HCT116 (cell line): ENCODE measurements at regions not wholly inside any gene's neighbourhood (a gene's known extent, or its start where the extent isn't known, plus 50 kb on each side); places are given as distances from the start of the nearest gene placed in this dataset.
A peak's percentile ranks its signal among the peaks of the same experiment; 100 is the strongest.

ENCODE experiments used
- ATAC-seq: fragments of 200-7000 bp; cut with Tn5 transposase; 2 replicates; pipeline ENCODE4 v1.9.1; 2020; ENCODE audit warnings: mild to moderate bottlenecking, moderate library complexity
- BruUV-seq: library from RNA; stranded (reverse); fragments of 400-500 nt; replicated peaks from 2 replicates; lab custom pipeline; 2021; lab: Mats Ljungman, UMichigan
- CTCF ChIA-PET: fragments of 300-600 bp; sonication (Branson Sonifier 250); formaldehyde crosslinking; loops from one replicate; lab custom pipeline; 2021; ENCODE audit warnings: antibody characterized with exemption; lab: Charles Lee
- POLR2A ChIA-PET: fragments of 300-600, 350-600 bp; sonication (Branson Sonifier 250); formaldehyde crosslinking; loops from one replicate; lab custom pipeline; 2021; ENCODE audit warnings: antibody characterized with exemption; lab: Charles Lee
- RAD21 ChIA-PET, 2 experiments: fragments of 300-600 bp; sonication (Branson Sonifier 250); formaldehyde crosslinking; loops; one replicate each; lab custom pipeline; 2023; ENCODE audit warnings: low total read pairs in 2 of 2; ENCODE audit not compliant: uncharacterized antibody in 2 of 2, unreplicated experiment in 2 of 2, low non-redundant PET in 1 of 2; lab: Charles Lee
- DNase-seq: peaks from one replicate; pipeline ENCODE4 v3.0.0-alpha.2; 2010; ENCODE audit warnings: low read depth, low spot score
- H2AFZ ChIP-seq: fragments of 200-600 bp; shearing (Covaris generic), sonication (generic); 2 replicates; pipeline ENCODE4 v1.6.1; 2017; ENCODE audit warnings: low read depth, mixed run types, mixed read lengths, antibody characterized with exemption, low read length; ENCODE audit not compliant: poor library complexity, severe bottlenecking
- H3K27ac ChIP-seq: 2 replicates; pipeline ENCODE4 v1.5.1; 2012; ENCODE audit warnings: low read depth, low read length
- H3K27me3 ChIP-seq: fragments of 200-600 bp; sonication (generic); 2 replicates; pipeline ENCODE4 v1.6.1; 2016; ENCODE audit warnings: mixed run types, low read length, mixed read lengths; ENCODE audit not compliant: insufficient read depth
- H3K36me3 ChIP-seq, 2 experiments: fragments of 200-500 bp in 1 of 2; fragments of 200-600 bp in 1 of 2; sonication (Bioruptor generic) in 1 of 2; sonication (generic) in 1 of 2; 2 replicates each; pipeline versions ENCODE4 v1.5.1 to v1.6.1; 2014 to 2016; ENCODE audit warnings: low read length in 2 of 2, inconsistent platforms in 1 of 2, mixed read lengths in 1 of 2, mixed run types in 1 of 2; ENCODE audit not compliant: insufficient read depth in 2 of 2, control insufficient read depth in 1 of 2
- H3K4me1 ChIP-seq, 2 experiments: fragments of 200-600 bp in 1 of 2; sonication (generic) in 1 of 2; 2 replicates each; pipeline versions ENCODE4 v1.5.1 to v1.6.1; 2012 to 2017; ENCODE audit warnings: low read length in 2 of 2, inconsistent platforms in 1 of 2, mild to moderate bottlenecking in 1 of 2, mixed read lengths in 1 of 2, mixed run types in 1 of 2, moderate library complexity in 1 of 2; ENCODE audit not compliant: insufficient read depth in 2 of 2, control insufficient read depth in 1 of 2
- H3K4me2 ChIP-seq: fragments of 200-600 bp; sonication (generic); 2 replicates; pipeline ENCODE4 v1.6.1; 2017; ENCODE audit warnings: mixed run types, low read length, mixed read lengths
- H3K4me3 ChIP-seq, 2 experiments: fragments of 200-600 bp in 1 of 2; sonication (generic) in 1 of 2; replicated peaks in 1 of 2; 2 replicates each; pipeline ENCODE4 v1.5.1; 2011 to 2016; ENCODE audit warnings: low read length in 2 of 2, control low read depth in 1 of 2, low read depth in 1 of 2, mild to moderate bottlenecking in 1 of 2, mixed read lengths in 1 of 2, mixed run types in 1 of 2
- H3K79me2 ChIP-seq: fragments of 200-600 bp; sonication (generic); 2 replicates; pipeline ENCODE4 v1.6.1; 2017; ENCODE audit warnings: mild to moderate bottlenecking, mixed run types, low read length, moderate library complexity, mixed read lengths; ENCODE audit not compliant: insufficient read depth
- H3K9ac ChIP-seq: fragments of 200-600 bp; sonication (generic); 2 replicates; pipeline ENCODE4 v1.6.1; 2016; ENCODE audit warnings: low read length, mixed read lengths
- H3K9me2 ChIP-seq: fragments of 200-600 bp; sonication (generic), shearing (Covaris generic); 2 replicates; pipeline ENCODE4 v1.6.1; 2017; ENCODE audit warnings: mixed run types, mild to moderate bottlenecking, moderate library complexity; ENCODE audit not compliant: insufficient read depth
- H3K9me3 ChIP-seq, 2 experiments: fragments of 200-500 bp in 1 of 2; fragments of 200-600 bp in 1 of 2; sonication (Bioruptor generic) in 1 of 2; sonication (generic) in 1 of 2; 2 replicates each; pipeline ENCODE4 v1.6.1; 2014 to 2017; ENCODE audit warnings: low read length in 2 of 2, mixed read lengths in 2 of 2, inconsistent platforms in 1 of 2, low read depth in 1 of 2, mild to moderate bottlenecking in 1 of 2, mixed run types in 1 of 2, moderate library complexity in 1 of 2; ENCODE audit not compliant: control insufficient read depth in 1 of 2, insufficient read depth in 1 of 2
- H4K20me1 ChIP-seq: fragments of 200-600 bp; sonication (generic), shearing (Covaris generic); 2 replicates; pipeline ENCODE4 v1.6.1; 2017; ENCODE audit warnings: mixed run types, mild to moderate bottlenecking, moderate library complexity; ENCODE audit not compliant: insufficient read depth
- CEBPB ChIP-seq: IDR thresholded peaks from 2 replicates; pipeline ENCODE4 v1.6.1; 2012; ENCODE audit warnings: low read depth
- EZH2 ChIP-seq: fragments of 200-600 bp; sonication (generic); IDR thresholded peaks from 2 replicates; pipeline ENCODE4 v1.6.1; 2017; ENCODE audit warnings: antibody characterized with exemption, mixed run types
- JUND ChIP-seq: IDR thresholded peaks from 2 replicates; pipeline ENCODE4 v1.6.1; 2012
- ZNF274 ChIP-seq: fragments of 200-500 bp; sonication (Bioruptor generic); IDR thresholded peaks from 2 replicates; pipeline ENCODE4 v1.6.1; 2014; ENCODE audit warnings: mild to moderate bottlenecking, low read depth, low read length, inconsistent platforms
- intact Hi-C: fragments of 100-400 bp; cut with micrococcal nuclease; formaldehyde crosslinking; loops from 2 replicates; pipeline ENCODE4 v1.10.0; 2022

- H3K9me2 ChIP-seq = no peaks in the 10 kb centered on the region; the same call in 1 of the 2 replicates
- TF ChIP-seq JUND = no peak
- TF ChIP-seq CEBPB = no peak
- TF ChIP-seq ZNF274 = no peak
- ChIA-PET RAD21 (no interaction called here), CTCF (no interaction called here), POLR2A (no interaction called here)
- ATAC-seq (0 out of 2 replicates have a peak, but pooled peaks have one; percentile 25), DNase-seq (no peak)
- no peaks in the 10 kb centered on the region for H3K36me3 ChIP-seq
- no peaks in the 10 kb centered on the region for H3K79me2 ChIP-seq
- peaks cover 5 to 11% of the 10 kb centered on the region in 2 experiments; a peak in 3 of 4 replicates for H3K4me1 ChIP-seq
- no peak overlapping the region for H3K9ac ChIP-seq
- no TSS peak for BruUV-seq
- intact Hi-C loops = no loop called here
- peak overlapping the region; percentile 44 for H3K4me2 ChIP-seq
- no peaks in the 10 kb centered on the region for H3K27me3 ChIP-seq
- no peaks in the 10 kb centered on the region for H4K20me1 ChIP-seq
- no peak overlapping the region for H3K27ac ChIP-seq
- no peaks in the 10 kb centered on the region for H3K9me3 ChIP-seq
- H2AFZ ChIP-seq = peak overlapping the region; percentile 36
- H3K4me3 ChIP-seq = no peak overlapping the region
Measured at GRCh38 chr6:141211845-141212244, 920.9 kb upstream of the GJE1 start.

- TF ChIP-seq EZH2 (no peak), ZNF274 (no peak)
- H3K9me2 ChIP-seq = no peaks in the 10 kb centered on the region; the same call in 1 of the 2 replicates
- H3K4me2 ChIP-seq = no peak overlapping the region
- no peak overlapping the region for H3K9ac ChIP-seq
- H3K27me3 ChIP-seq = no peaks in the 10 kb centered on the region
- no TSS peak for BruUV-seq
- no peaks in the 10 kb centered on the region for H3K79me2 ChIP-seq
- H3K4me3 ChIP-seq = no peak overlapping the region
- DNase-seq (no peak), ATAC-seq (no peak)
- ChIA-PET POLR2A (interaction anchor here (0.9 kb wide), 1 partner anchor 9 kb away, joined by 3 read pairs; no protein-coding TSS in a partner anchor), RAD21 (no interaction called here), CTCF (no interaction called here)
- intact Hi-C loops = no loop called here
- H3K4me1 ChIP-seq = peaks cover 5 to 11% of the 10 kb centered on the region in 2 experiments; a peak in 3 of 4 replicates
- no peaks in the 10 kb centered on the region for H3K9me3 ChIP-seq
- H3K36me3 ChIP-seq = no peaks in the 10 kb centered on the region
- H3K27ac ChIP-seq = no peak overlapping the region
- H2AFZ ChIP-seq = no peak overlapping the region
- no peaks in the 10 kb centered on the region for H4K20me1 ChIP-seq
Measured at GRCh38 chr6:141210901-141211300, 921.8 kb upstream of the GJE1 start.
